ENCODE measurements at regions not wholly inside any gene's neighbourhood (a gene's known extent, or its start where the extent isn't known, plus 50 kb on each side); places are given as distances from the start of the nearest gene placed in this dataset.

GRCh38 chr12:90250766-90251165 is 542.1 kb upstream of the ATP2B1 start:
- whole genome bisulfite sequencing, 2 donors (ENCODE audit: low coverage in 1 of 2), result 20 to 26% methylated on average over 3 of the region's 3 CpGs
- Histone ChIP-seq H3K9me3 (no peaks in the 10 kb centered on the region), H3K4me1 (peaks cover 0 to 12% (median 0%) of the 10 kb centered on the region in 3 donors), H3K4me3 (no peak overlapping the region), H3K27ac (peak overlapping the region in 1 of 4 donors; percentile 18), H3K36me3 (no peaks in the 10 kb centered on the region), H3K27me3 (no peaks in the 10 kb centered on the region)
- TF ChIP-seq CTCF (IDR thresholded peaks at IDR 0.05) (no peak), POLR2AphosphoS5 (IDR thresholded peaks at IDR 0.05) (no peak), POLR2A (IDR thresholded peaks at IDR 0.05) (no peak), EP300 (IDR thresholded peaks at IDR 0.05) (no peak)
- peak; percentile 47 for ATAC-seq

- no peaks in the 10 kb centered on the region for H3K9me3 ChIP-seq
- H3K4me3 ChIP-seq, result no peak overlapping the region
- H3K27ac ChIP-seq, result peak overlapping the region in 1 of 4 donors; percentile 18
- peaks cover 0 to 12% (median 0%) of the 10 kb centered on the region in 3 donors for H3K4me1 ChIP-seq
- no peaks in the 10 kb centered on the region for H3K36me3 ChIP-seq
- no peak for ATAC-seq
- H3K27me3 ChIP-seq, result no peaks in the 10 kb centered on the region
- WGBS, 2 donors (ENCODE audit: low coverage in 1 of 2), result 59 to 82% methylated on average over 6 of the region's 6 CpGs
- no peak for TF ChIP-seq POLR2AphosphoS5 (IDR thresholded peaks at IDR 0.05)
- TF ChIP-seq CTCF (IDR thresholded peaks at IDR 0.05), result no peak
- TF ChIP-seq POLR2A (IDR thresholded peaks at IDR 0.05), result no peak
- TF ChIP-seq EP300 (IDR thresholded peaks at IDR 0.05), result no peak
These were observed 541.4 kb upstream of the ATP2B1 start for GRCh38 chr12:90250042-90250441.

GRCh38 chr12:90246688-90247087 is 538.0 kb upstream of the ATP2B1 start:
- Histone ChIP-seq H3K36me3 (no peaks in the 10 kb centered on the region), H3K4me3 (no peak overlapping the region), H3K9me3 (no peaks in the 10 kb centered on the region), H3K27me3 (no peaks in the 10 kb centered on the region), H3K27ac (no peak overlapping the region), H3K4me1 (peaks cover 0 to 12% (median 0%) of the 10 kb centered on the region in 3 donors)
- ATAC-seq, result no peak
- TF ChIP-seq EP300 (IDR thresholded peaks at IDR 0.05) (no peak), POLR2AphosphoS5 (IDR thresholded peaks at IDR 0.05) (no peak), POLR2A (IDR thresholded peaks at IDR 0.05) (no peak), CTCF (IDR thresholded peaks at IDR 0.05) (no peak)

- Histone ChIP-seq H3K4me3 (no peak overlapping the region), H3K27me3 (no peaks in the 10 kb centered on the region), H3K4me1 (peaks cover 0 to 6% (median 0%) of the 10 kb centered on the region in 3 donors), H3K27ac (no peak overlapping the region), H3K9me3 (no peaks in the 10 kb centered on the region), H3K36me3 (no peaks in the 10 kb centered on the region)
- no peak for TF ChIP-seq POLR2A (IDR thresholded peaks at IDR 0.05)
- TF ChIP-seq POLR2AphosphoS5 (IDR thresholded peaks at IDR 0.05), result no peak
- TF ChIP-seq EP300 (IDR thresholded peaks at IDR 0.05), result no peak
- TF ChIP-seq CTCF (IDR thresholded peaks at IDR 0.05), result no peak
- WGBS, 2 donors (ENCODE audit: low coverage in 1 of 2), result 38 to 42% methylated on average over 2 of the region's 2 CpGs
- ATAC-seq, result no peak
These were observed 536.8 kb upstream of the ATP2B1 start for GRCh38 chr12:90245391-90245790.

- no peaks in the 10 kb centered on the region for H3K9me3 ChIP-seq
- H3K4me1 ChIP-seq, result no peaks in the 10 kb centered on the region
- H3K27ac ChIP-seq, result no peak overlapping the region
- H3K27me3 ChIP-seq, result no peaks in the 10 kb centered on the region
- WGBS, 2 donors (ENCODE audit: low coverage in 1 of 2), result 86 to 94% methylated on average over 3 of the region's 3 CpGs
- no peaks in the 10 kb centered on the region for H3K36me3 ChIP-seq
- no peak for ATAC-seq
- no peak for TF ChIP-seq POLR2A (IDR thresholded peaks at IDR 0.05)
- no peak for TF ChIP-seq POLR2AphosphoS5 (IDR thresholded peaks at IDR 0.05)
- TF ChIP-seq CTCF (IDR thresholded peaks at IDR 0.05), result no peak
- no peak for TF ChIP-seq EP300 (IDR thresholded peaks at IDR 0.05)
- no peak overlapping the region for H3K4me3 ChIP-seq
These were observed 535.6 kb upstream of the ATP2B1 start for GRCh38 chr12:90244232-90244631.

All from gastroesophageal sphincter (tissue), 4 donors.